H9 (cell line): ENCODE measurements at regions not wholly inside any gene's neighbourhood (a gene's known extent, or its start where the extent isn't known, plus 50 kb on each side); places are given as distances from the start of the nearest gene placed in this dataset.

Experiments used
- DNase-seq: peaks from one replicate; pipeline ENCODE4 v3.0.0-alpha.2; 2017
- H2AFZ ChIP-seq: one replicate; pipeline ENCODE4 v1.6.1; 2013; ENCODE audit warnings: mild to moderate bottlenecking, low read length, control low read depth, moderate library complexity
- H2AK5ac ChIP-seq: 2 replicates; pipeline ENCODE4 v1.6.1; 2013; ENCODE audit warnings: low read length, control low read depth, mixed read lengths; ENCODE audit not compliant: insufficient read length
- H2BK120ac ChIP-seq: one replicate; pipeline ENCODE4 v1.6.1; 2013; ENCODE audit warnings: low read depth, mild to moderate bottlenecking, low read length, control low read depth, inconsistent platforms; ENCODE audit not compliant: poor library complexity, severe bottlenecking
- H2BK12ac ChIP-seq: 2 replicates; pipeline ENCODE4 v1.6.1; 2013; ENCODE audit warnings: low read length, control low read depth, mixed read lengths, low read depth; ENCODE audit not compliant: insufficient read length
- H2BK15ac ChIP-seq: 2 replicates; pipeline ENCODE4 v1.6.1; 2013; ENCODE audit warnings: low read depth, low read length, control low read depth
- H2BK20ac ChIP-seq: one replicate; pipeline ENCODE4 v1.6.1; 2013; ENCODE audit warnings: low read depth, mild to moderate bottlenecking, low read length, control low read depth, inconsistent platforms; ENCODE audit not compliant: poor library complexity, severe bottlenecking
- H2BK5ac ChIP-seq: 2 replicates; pipeline ENCODE4 v1.6.1; 2013; ENCODE audit warnings: low read length, control low read depth, mixed read lengths; ENCODE audit not compliant: insufficient read length
- H3K14ac ChIP-seq: 2 replicates; pipeline ENCODE4 v1.6.1; 2013; ENCODE audit warnings: low read length, control low read depth; ENCODE audit not compliant: insufficient read depth
- H3K18ac ChIP-seq: 2 replicates; pipeline ENCODE4 v1.6.1; 2013; ENCODE audit warnings: low read depth, mild to moderate bottlenecking, mixed read lengths, low read length, control low read depth; ENCODE audit not compliant: insufficient read length
- H3K23ac ChIP-seq: 2 replicates; pipeline ENCODE4 v1.6.1; 2013; ENCODE audit warnings: low read length, control low read depth, mixed read lengths, low read depth; ENCODE audit not compliant: insufficient read length
- H3K23me2 ChIP-seq: 2 replicates; pipeline ENCODE4 v1.6.1; 2013; ENCODE audit warnings: low read depth, mild to moderate bottlenecking, mixed read lengths, low read length, control low read depth; ENCODE audit not compliant: insufficient read length, poor library complexity, severe bottlenecking
- H3K27ac ChIP-seq: 2 replicates; pipeline ENCODE4 v1.5.1; 2013; ENCODE audit warnings: low read length, control low read depth, mixed read lengths, low read depth; ENCODE audit not compliant: insufficient read length
- H3K27me3 ChIP-seq: 2 replicates; pipeline ENCODE4 v1.6.1; 2013; ENCODE audit warnings: low read length, control low read depth, inconsistent platforms; ENCODE audit not compliant: insufficient read depth
- H3K4ac ChIP-seq: 2 replicates; pipeline ENCODE4 v1.6.1; 2013; ENCODE audit warnings: low read depth, mild to moderate bottlenecking, control low read depth, inconsistent platforms, low read length, moderate library complexity
- H3K4me1 ChIP-seq: 2 replicates; pipeline ENCODE4 v1.6.1; 2013; ENCODE audit warnings: low read length, control low read depth, inconsistent platforms; ENCODE audit not compliant: insufficient read depth
- H3K4me2 ChIP-seq: 2 replicates; pipeline ENCODE4 v1.6.1; 2013; ENCODE audit warnings: low read length, control low read depth, mixed read lengths; ENCODE audit not compliant: insufficient read length, insufficient read depth
- H3K56ac ChIP-seq: 2 replicates; pipeline ENCODE4 v1.6.1; 2013; ENCODE audit warnings: low read depth, mild to moderate bottlenecking, mixed read lengths, low read length, control low read depth; ENCODE audit not compliant: insufficient read length
- H3K79me1 ChIP-seq: 2 replicates; pipeline ENCODE4 v1.6.1; 2013; ENCODE audit warnings: low read depth, mild to moderate bottlenecking, moderate library complexity, low read length, control low read depth, inconsistent platforms; ENCODE audit not compliant: insufficient read depth, poor library complexity, severe bottlenecking
- H3K79me2 ChIP-seq: 2 replicates; pipeline ENCODE4 v1.6.1; 2013; ENCODE audit warnings: low read length, control low read depth, inconsistent platforms; ENCODE audit not compliant: insufficient read depth
- H3K9ac ChIP-seq: 2 replicates; pipeline ENCODE4 v1.6.1; 2013; ENCODE audit warnings: low read length, control low read depth, mixed read lengths; ENCODE audit not compliant: insufficient read length; ENCODE audit errors: extremely low read depth
- H3K9me3 ChIP-seq: one replicate; pipeline ENCODE4 v1.6.1; 2013; ENCODE audit warnings: low read depth, low read length, inconsistent platforms; ENCODE audit not compliant: control insufficient read depth
- H3T11ph ChIP-seq: one replicate; pipeline ENCODE4 v1.6.1; 2013; ENCODE audit warnings: mild to moderate bottlenecking, low read length, control low read depth, inconsistent platforms
- H4K20me1 ChIP-seq: one replicate; pipeline ENCODE4 v1.6.1; 2013; ENCODE audit not compliant: control insufficient read depth, insufficient read length, insufficient read depth
- H4K5ac ChIP-seq: 2 replicates; pipeline ENCODE4 v1.6.1; 2013; ENCODE audit warnings: low read depth, mild to moderate bottlenecking, mixed read lengths, low read length, control low read depth; ENCODE audit not compliant: insufficient read length
- H4K8ac ChIP-seq: replicated peaks from 2 replicates; pipeline ENCODE4 v1.6.1; 2013; ENCODE audit warnings: low read length, control low read depth, mixed read lengths, low read depth; ENCODE audit not compliant: insufficient read length
- H4K91ac ChIP-seq: 2 replicates; pipeline ENCODE4 v1.6.1; 2013; ENCODE audit warnings: low read depth, mild to moderate bottlenecking, moderate library complexity, mixed read lengths, low read length, control low read depth; ENCODE audit not compliant: insufficient read length
- H3K27ac Mint-ChIP-seq, 3 experiments: 2 replicates in 2 of 3; 3 replicates in 1 of 3; pipeline ENCODE4 v1.8.0; 2020 to 2021; ENCODE audit warnings: mixed read lengths in 3 of 3, mild to moderate bottlenecking in 1 of 3, moderate library complexity in 1 of 3
- H3K27me3 Mint-ChIP-seq: 2 replicates; pipeline ENCODE4 v1.8.0; 2021; ENCODE audit warnings: low read depth, mild to moderate bottlenecking, moderate library complexity, mixed read lengths
- H3K36me3 Mint-ChIP-seq, 3 experiments: 2 replicates in 2 of 3; 3 replicates in 1 of 3; pipeline ENCODE4 v1.8.0; 2020 to 2021; ENCODE audit warnings: low read depth in 3 of 3, mixed read lengths in 3 of 3; ENCODE audit not compliant: insufficient read depth in 1 of 3
- H3K4me1 Mint-ChIP-seq, 2 experiments: 2 replicates each; pipeline ENCODE4 v1.8.0; 2020; ENCODE audit warnings: mixed read lengths in 2 of 2
- H3K4me3 Mint-ChIP-seq, 2 experiments: 2 replicates in 1 of 2; 3 replicates in 1 of 2; pipeline ENCODE4 v1.8.0; 2020 to 2021; ENCODE audit warnings: mild to moderate bottlenecking in 2 of 2, mixed read lengths in 2 of 2, moderate library complexity in 1 of 2
- H3K9me3 Mint-ChIP-seq, 2 experiments: 2 replicates in 1 of 2; 3 replicates in 1 of 2; pipeline ENCODE4 v1.8.0; 2020; ENCODE audit warnings: mild to moderate bottlenecking in 2 of 2, mixed read lengths in 2 of 2, moderate library complexity in 1 of 2
- CTCF ChIP-seq: fragments of 200-600 bp; sonication (generic); conservative IDR thresholded peaks from 3 replicates; pipeline ENCODE4 v1.8.0; 2021; ENCODE audit warnings: antibody characterized with exemption, mild to moderate bottlenecking

DNA sequence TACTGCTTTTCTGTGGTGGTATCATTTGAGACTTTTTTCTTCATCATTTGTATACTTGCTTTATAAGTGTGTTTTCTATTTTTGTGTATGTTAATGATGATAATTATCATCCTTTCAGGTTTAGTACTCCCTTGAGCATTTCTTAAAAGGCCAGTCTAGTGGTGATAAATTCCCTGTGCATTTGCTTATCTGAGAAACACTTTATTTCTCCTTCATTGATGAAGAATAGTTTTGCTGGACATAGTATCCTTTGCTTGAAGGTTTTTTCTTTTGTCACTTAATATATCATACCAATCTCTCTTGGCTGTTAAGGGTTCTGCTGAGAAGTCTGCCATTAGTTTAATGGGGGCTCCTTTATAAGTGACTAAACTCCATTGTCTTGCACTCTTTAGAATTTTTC, 123.2 kb upstream of the IRAK1BP1 start:
- Mint-ChIP-seq H3K27me3 (0 out of 2 replicates have a peak, but pooled peaks cover under 1% of the 10 kb centered on the region), H3K27ac (no peak overlapping the region), H3K9me3 (peaks cover 63 to 66% of the 10 kb centered on the region in 2 experiments), H3K4me3 (no peak overlapping the region), H3K4me1 (no peaks in the 10 kb centered on the region), H3K36me3 (peaks cover 2 to 31% (median 3%) of the 10 kb centered on the region in 3 experiments; a peak in 4 of 7 replicates)
- no peak overlapping the region for H3K56ac ChIP-seq
- no peak overlapping the region for H3K14ac ChIP-seq
- no peak overlapping the region for H3K9ac ChIP-seq
- no peak overlapping the region for H3K18ac ChIP-seq
- no peak overlapping the region for H3K27ac ChIP-seq
- no peak overlapping the region for H2AK5ac ChIP-seq
- no peak overlapping the region for H3K23ac ChIP-seq
- no peaks in the 10 kb centered on the region for H3K23me2 ChIP-seq
- no peak overlapping the region for H2BK20ac ChIP-seq
- H3K9me3 ChIP-seq = no peaks in the 10 kb centered on the region
- no peaks in the 10 kb centered on the region for H3K4me1 ChIP-seq
- H4K91ac ChIP-seq = no peak overlapping the region
- H2BK120ac ChIP-seq = no peak overlapping the region
- H3K27me3 ChIP-seq = no peaks in the 10 kb centered on the region
- no peaks in the 10 kb centered on the region for H3K79me2 ChIP-seq
- H3K4me2 ChIP-seq = no peak overlapping the region
- no peak overlapping the region for H3K4ac ChIP-seq
- H2BK5ac ChIP-seq = no peak overlapping the region
- H2BK12ac ChIP-seq = no peak overlapping the region
- no peaks in the 10 kb centered on the region for H4K20me1 ChIP-seq
- H2BK15ac ChIP-seq = no peak overlapping the region
- no peak overlapping the region for H3T11ph ChIP-seq
- no peak for DNase-seq
- TF ChIP-seq CTCF = no peak
- no peak overlapping the region for H4K8ac ChIP-seq
- no peak overlapping the region for H4K5ac ChIP-seq
- H2AFZ ChIP-seq = no peak overlapping the region
- no peaks in the 10 kb centered on the region for H3K79me1 ChIP-seq
